Tibial nerve (tissue), 4 donors: ENCODE measurements at regions not wholly inside any gene's neighbourhood (a gene's known extent, or its start where the extent isn't known, plus 50 kb on each side); places are given as distances from the start of the nearest gene placed in this dataset.

Experiments
- DNase-seq, 2 donors: peaks; one replicate each; pipeline ENCODE4 v3.0.0-alpha.2; 2019; ENCODE audit warnings: low spot score in 2 of 2
- H3K27ac ChIP-seq, 4 donors: fragments of 200-600 bp; sonication (generic) in 3 of 4; one replicate each; pipeline ENCODE4 v1.5.1; 2017 to 2019; ENCODE audit warnings: mild to moderate bottlenecking in 1 of 4
- H3K27me3 ChIP-seq, 2 donors: fragments of 200-600 bp; sonication (generic) in 1 of 2; one replicate each; pipeline versions ENCODE4 v1.5.1 to v1.6.0; 2017 to 2019
- H3K36me3 ChIP-seq, 3 donors: fragments of 200-600 bp; sonication (generic); one replicate each; pipeline ENCODE4 v1.5.1; 2018 to 2019
- H3K4me1 ChIP-seq, 4 donors: fragments of 200-600 bp; sonication (generic) in 3 of 4; one replicate each; pipeline ENCODE4 v1.5.1; 2017 to 2019
- H3K4me3 ChIP-seq, 4 donors: fragments of 200-600 bp; sonication (generic) in 3 of 4; one replicate each; pipeline ENCODE4 v1.5.1; 2017 to 2019; ENCODE audit warnings: mild to moderate bottlenecking in 1 of 4, moderate library complexity in 1 of 4
- H3K9me3 ChIP-seq, 4 donors: fragments of 200-600 bp; sonication (generic) in 3 of 4; one replicate each; pipeline ENCODE4 v1.5.1; 2017 to 2019
- EP300 ChIP-seq, 2 donors: sonication (generic); formaldehyde crosslinking; IDR thresholded peaks; one replicate each; pipeline ENCODE4 v1.6.1; 2017; ENCODE audit warnings: antibody characterized with exemption in 2 of 2, mild to moderate bottlenecking in 1 of 2
- POLR2A ChIP-seq, 2 donors: fragments of 450-650 bp; IDR thresholded peaks; one replicate each; pipeline ENCODE4 v1.6.1; 2017; ENCODE audit warnings: antibody characterized with exemption in 2 of 2, mild to moderate bottlenecking in 2 of 2, moderate library complexity in 2 of 2
- WGBS, 2 donors: methylation state at CpG; one replicate each; pipeline ENCODE4 v1.1.5; 2018; 5-methylcytosine and 5-hydroxymethylcytosine counted together
- TF ChIP-seq, protein P1 (sequence below), 5 experiments: fragments of 200-600 bp in 3 of 5; fragments of 450-650 bp in 2 of 5; sonication (generic) in 3 of 5; IDR thresholded peaks; one replicate each; pipeline ENCODE4 v1.5.1; 2016 to 2019; ENCODE audit warnings: antibody characterized with exemption in 5 of 5, mild to moderate bottlenecking in 3 of 5, moderate library complexity in 2 of 5

DNA sequence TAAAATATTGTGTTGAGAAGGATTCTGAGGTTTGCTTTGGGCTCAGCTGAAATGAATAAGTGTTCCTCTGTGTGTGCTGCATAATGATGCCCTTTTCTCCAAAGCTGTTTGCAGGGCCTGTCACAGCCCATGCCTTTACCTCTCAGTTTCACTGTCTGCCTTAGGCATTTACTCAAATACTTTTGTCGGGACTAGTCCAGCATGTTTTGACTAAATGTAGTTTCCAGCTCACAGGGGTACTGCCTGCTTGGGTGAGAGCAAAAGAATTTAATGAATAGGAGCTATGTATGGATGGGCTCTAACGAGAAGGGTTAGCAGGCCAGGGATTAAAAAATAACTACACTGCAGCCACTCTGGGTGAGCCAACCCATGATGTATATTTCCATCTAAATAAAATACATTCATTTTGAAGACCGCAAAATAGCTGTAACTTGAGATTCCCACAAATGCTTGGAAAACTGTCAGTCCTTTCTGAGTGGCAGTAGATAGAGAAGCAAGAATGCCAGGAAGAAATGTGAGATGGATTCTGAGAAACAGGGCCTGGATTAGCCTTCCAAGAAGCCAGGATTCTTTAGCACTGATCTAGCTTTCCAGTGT lies 549.2 kb upstream of the TBL1XR1 start:
- Histone ChIP-seq H3K9me3 (no peaks in the 10 kb centered on the region), H3K4me1 (peaks cover 0 to 14% (median 0%) of the 10 kb centered on the region in 4 donors), H3K27me3 (no peaks in the 10 kb centered on the region), H3K36me3 (no peaks in the 10 kb centered on the region), H3K4me3 (no peak overlapping the region), H3K27ac (no peak overlapping the region)
- DNase-seq, result no peak
- 55 to 59% methylated on average over 3 of the region's 3 CpGs for WGBS, 2 donors
- TF ChIP-seq POLR2A (IDR thresholded peaks at IDR 0.05) (no peak), EP300 (IDR thresholded peaks at IDR 0.05) (no peak)
- TF ChIP-seq, protein P1, sequence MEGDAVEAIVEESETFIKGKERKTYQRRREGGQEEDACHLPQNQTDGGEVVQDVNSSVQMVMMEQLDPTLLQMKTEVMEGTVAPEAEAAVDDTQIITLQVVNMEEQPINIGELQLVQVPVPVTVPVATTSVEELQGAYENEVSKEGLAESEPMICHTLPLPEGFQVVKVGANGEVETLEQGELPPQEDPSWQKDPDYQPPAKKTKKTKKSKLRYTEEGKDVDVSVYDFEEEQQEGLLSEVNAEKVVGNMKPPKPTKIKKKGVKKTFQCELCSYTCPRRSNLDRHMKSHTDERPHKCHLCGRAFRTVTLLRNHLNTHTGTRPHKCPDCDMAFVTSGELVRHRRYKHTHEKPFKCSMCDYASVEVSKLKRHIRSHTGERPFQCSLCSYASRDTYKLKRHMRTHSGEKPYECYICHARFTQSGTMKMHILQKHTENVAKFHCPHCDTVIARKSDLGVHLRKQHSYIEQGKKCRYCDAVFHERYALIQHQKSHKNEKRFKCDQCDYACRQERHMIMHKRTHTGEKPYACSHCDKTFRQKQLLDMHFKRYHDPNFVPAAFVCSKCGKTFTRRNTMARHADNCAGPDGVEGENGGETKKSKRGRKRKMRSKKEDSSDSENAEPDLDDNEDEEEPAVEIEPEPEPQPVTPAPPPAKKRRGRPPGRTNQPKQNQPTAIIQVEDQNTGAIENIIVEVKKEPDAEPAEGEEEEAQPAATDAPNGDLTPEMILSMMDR (IDR thresholded peaks at IDR 0.05), result no peak

DNA sequence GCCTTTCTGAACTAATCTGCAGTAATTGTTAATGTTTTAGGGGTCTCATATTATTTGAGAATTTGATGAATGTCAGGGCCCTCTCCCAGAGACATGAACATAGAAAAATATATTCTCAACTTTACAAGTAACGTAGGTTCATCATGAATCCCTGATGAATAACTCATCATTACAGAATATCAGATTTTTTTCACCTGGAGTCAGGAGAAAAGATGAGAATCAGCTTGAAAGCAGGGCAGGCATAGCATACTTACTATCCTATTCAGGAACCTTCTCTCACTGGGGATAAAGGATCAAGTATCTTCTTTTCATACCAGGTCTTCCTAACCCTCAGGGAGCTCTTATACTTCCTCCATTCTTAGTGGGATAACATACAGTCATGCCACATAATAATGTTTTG lies 552.6 kb upstream of the TBL1XR1 start:
- TF ChIP-seq, protein P1 (IDR thresholded peaks at IDR 0.05), result no peak
- TF ChIP-seq EP300 (IDR thresholded peaks at IDR 0.05), result no peak
- TF ChIP-seq POLR2A (IDR thresholded peaks at IDR 0.05), result no peak
- WGBS, 2 donors, result 91 to 94% methylated on average over 1 of the region's 1 CpG
- H3K9me3 ChIP-seq, result no peaks in the 10 kb centered on the region
- no peak overlapping the region for H3K27ac ChIP-seq
- DNase-seq, result no peak
- no peaks in the 10 kb centered on the region for H3K36me3 ChIP-seq
- no peaks in the 10 kb centered on the region for H3K27me3 ChIP-seq
- H3K4me3 ChIP-seq, result no peak overlapping the region
- H3K4me1 ChIP-seq, result peaks cover 0 to 31% (median 4%) of the 10 kb centered on the region in 4 donors

DNA sequence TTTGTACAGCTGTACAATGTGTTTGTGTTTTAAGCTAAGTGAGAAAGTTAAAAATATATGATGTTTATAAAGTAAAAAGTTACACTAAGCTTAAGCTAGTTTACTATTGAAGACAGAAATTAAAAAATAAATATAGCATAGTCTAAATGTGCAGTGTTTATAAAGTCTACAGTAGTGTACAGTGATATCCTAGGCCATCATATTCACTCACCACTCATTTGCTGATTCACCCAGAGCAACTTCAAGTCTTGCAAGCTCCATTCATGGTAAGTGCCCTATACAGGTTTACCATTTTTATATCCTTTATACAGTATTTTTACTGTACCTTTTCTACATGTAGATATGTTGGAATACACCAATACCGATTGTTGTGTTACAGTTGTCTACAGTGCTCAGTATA lies 553.2 kb upstream of the TBL1XR1 start:
- Histone ChIP-seq H3K4me3 (no peak overlapping the region), H3K9me3 (no peaks in the 10 kb centered on the region), H3K27ac (no peak overlapping the region), H3K27me3 (no peaks in the 10 kb centered on the region), H3K36me3 (no peaks in the 10 kb centered on the region), H3K4me1 (peaks cover 0 to 31% (median 4%) of the 10 kb centered on the region in 4 donors)
- DNase-seq, result no peak
- WGBS, 2 donors, result 95 to 100% methylated on average over 1 of the region's 1 CpG
- TF ChIP-seq, protein P1 (IDR thresholded peaks at IDR 0.05), result no peak
- TF ChIP-seq EP300 (IDR thresholded peaks at IDR 0.05) (no peak), POLR2A (IDR thresholded peaks at IDR 0.05) (no peak)

DNA sequence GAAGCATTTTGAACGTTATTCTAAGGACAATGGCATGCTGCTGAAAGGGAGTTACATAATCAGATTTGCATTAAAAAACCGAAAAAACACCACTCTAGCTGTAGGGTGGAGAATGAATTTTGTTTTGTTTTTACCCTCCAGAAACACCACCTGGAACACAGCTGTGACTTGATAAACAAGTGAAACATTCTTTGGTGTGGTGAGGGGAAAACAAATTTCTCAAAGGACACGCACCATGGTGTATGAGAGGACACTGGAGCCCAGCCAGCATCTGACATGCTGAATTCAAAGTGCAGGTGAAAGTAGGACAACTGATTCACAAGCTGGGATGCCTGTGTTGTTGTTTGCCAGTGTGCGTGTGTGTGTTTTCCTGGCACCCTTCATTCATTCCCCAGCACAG lies 554.5 kb upstream of the TBL1XR1 start:
- Histone ChIP-seq H3K27ac (no peak overlapping the region), H3K9me3 (no peaks in the 10 kb centered on the region), H3K4me3 (no peak overlapping the region), H3K4me1 (peaks cover 0 to 26% (median 4%) of the 10 kb centered on the region in 4 donors), H3K36me3 (no peaks in the 10 kb centered on the region), H3K27me3 (no peaks in the 10 kb centered on the region)
- DNase-seq, result no peak
- 67 to 71% methylated on average over 4 of the region's 4 CpGs for WGBS, 2 donors
- no peak for TF ChIP-seq EP300 (IDR thresholded peaks at IDR 0.05)
- no peak for TF ChIP-seq POLR2A (IDR thresholded peaks at IDR 0.05)
- TF ChIP-seq, protein P1 (IDR thresholded peaks at IDR 0.05), result no peak

DNA sequence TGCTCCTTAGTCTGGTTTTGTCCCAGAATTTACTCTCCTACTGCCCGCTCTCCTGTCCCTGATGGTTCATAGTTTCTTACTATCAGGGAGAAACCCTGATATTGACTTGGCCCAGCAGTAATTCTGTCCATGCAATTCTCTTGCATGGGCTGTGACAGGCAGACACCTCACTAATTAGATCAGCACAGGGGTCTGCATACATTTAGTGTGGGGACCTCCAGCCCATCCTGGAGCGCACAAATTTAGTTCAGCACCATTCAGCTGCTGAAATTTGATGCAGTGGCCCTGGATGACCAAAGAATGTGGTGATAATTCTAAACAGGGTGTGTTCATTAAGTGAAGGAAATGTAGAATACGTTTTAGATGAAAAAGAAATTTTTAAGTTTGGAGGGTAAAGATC lies 555.5 kb upstream of the TBL1XR1 start:
- TF ChIP-seq EP300 (IDR thresholded peaks at IDR 0.05), result no peak
- TF ChIP-seq, protein P1 (IDR thresholded peaks at IDR 0.05), result no peak
- no peak for TF ChIP-seq POLR2A (IDR thresholded peaks at IDR 0.05)
- Histone ChIP-seq H3K36me3 (no peaks in the 10 kb centered on the region), H3K27ac (no peak overlapping the region), H3K4me1 (peaks cover 0 to 18% (median 4%) of the 10 kb centered on the region in 4 donors), H3K4me3 (no peak overlapping the region), H3K9me3 (no peaks in the 10 kb centered on the region), H3K27me3 (no peaks in the 10 kb centered on the region)
- WGBS, 2 donors, result 72 to 86% methylated on average over 3 of the region's 3 CpGs
- no peak for DNase-seq
